ENCODE measurements at regions not wholly inside any gene's neighbourhood (a gene's known extent, or its start where the extent isn't known, plus 50 kb on each side); places are given as distances from the start of the nearest gene placed in this dataset.

GRCh38 chr13:112253631-112254030 lies 122.5 kb upstream of the SPACA7 start:
- Mint-ChIP-seq H3K4me3 (ENCODE audit: unreplicated experiment) (no peak overlapping the region), H3K9me3 (ENCODE audit: unreplicated experiment) (no peaks in the 10 kb centered on the region), H3K36me3 (ENCODE audit: insufficient read depth, unreplicated experiment) (no peaks in the 10 kb centered on the region), H3K4me1 (ENCODE audit: low read depth, unreplicated experiment) (no peaks in the 10 kb centered on the region), H3K27ac (ENCODE audit: unreplicated experiment) (no peak overlapping the region), H3K27me3 (ENCODE audit: insufficient read depth, unreplicated experiment) (peaks cover 48% of the 10 kb centered on the region)
- no peaks in the 10 kb centered on the region for H3K4me1 ChIP-seq
- ChIA-PET POLR2A (no interaction called here), CTCF (no interaction called here)
- peaks cover 1% of the 10 kb centered on the region for H3K27me3 ChIP-seq (replicated peaks; ENCODE audit: control insufficient read depth, insufficient read depth, low read length)
- no peaks in the 10 kb centered on the region for H3K9me3 ChIP-seq
- DNase-seq = no peak
- no peak overlapping the region for H3K4me3 ChIP-seq (ENCODE audit: low read depth, low read length)
- no peak for TF ChIP-seq CTCF (IDR thresholded peaks at IDR 0.05; ENCODE audit: insufficient read depth in 1 of 2, low read depth in 1 of 2, low read length in 1 of 2, severe bottlenecking in 1 of 2, unreplicated experiment in 1 of 2)
- H3K36me3 ChIP-seq (ENCODE audit: control insufficient read depth, insufficient read depth, low read length) = no peaks in the 10 kb centered on the region
- intact Hi-C loops (cut with micrococcal nuclease; ENCODE audit: unreplicated experiment) = no loop called here
- BruUV-seq (replicated peaks) = no TSS peak

DNA sequence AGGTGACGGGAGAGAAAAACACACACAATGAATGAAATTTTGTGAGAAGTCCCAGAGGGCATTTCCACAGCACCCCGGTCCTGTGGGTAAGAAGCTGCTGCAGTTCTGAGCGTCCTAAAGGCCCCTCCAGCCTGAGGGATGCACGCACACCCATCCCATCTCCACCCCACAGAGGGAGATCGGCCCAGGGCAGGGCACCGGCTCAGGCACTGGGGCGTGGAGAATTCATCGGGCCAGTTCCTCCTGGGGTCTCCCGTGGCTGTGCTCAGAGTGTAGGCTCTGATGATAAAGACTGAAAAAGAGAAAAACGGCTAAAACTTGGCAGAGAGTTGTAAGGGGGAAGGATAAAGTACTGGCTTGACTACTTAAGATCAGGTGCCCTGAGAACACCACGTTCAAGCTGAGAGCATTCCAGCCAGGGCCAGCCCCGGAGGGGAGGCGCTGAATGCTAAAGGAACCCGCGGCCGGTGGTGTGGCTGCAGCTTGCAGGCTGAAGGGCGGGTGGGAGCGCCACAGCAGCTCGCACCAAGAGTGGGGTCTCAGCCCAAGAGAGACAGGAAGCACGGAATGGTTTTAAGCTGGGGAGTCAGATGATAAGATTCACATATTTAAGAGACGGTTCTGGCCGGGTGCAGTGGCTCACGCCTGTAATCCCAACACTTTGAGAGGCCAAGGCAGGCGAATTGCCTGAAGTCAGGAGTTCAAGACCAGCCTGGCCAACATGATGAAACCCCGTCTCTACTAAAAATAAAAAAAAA lies 121.9 kb upstream of the SPACA7 start:
- no peaks in the 10 kb centered on the region for H3K9me3 Mint-ChIP-seq (ENCODE audit: unreplicated experiment)
- no peak for TF ChIP-seq CTCF (IDR thresholded peaks at IDR 0.05; ENCODE audit: insufficient read depth in 1 of 2, low read depth in 1 of 2, low read length in 1 of 2, severe bottlenecking in 1 of 2, unreplicated experiment in 1 of 2)
- Histone ChIP-seq H3K36me3 (ENCODE audit: control insufficient read depth, insufficient read depth, low read length) (no peaks in the 10 kb centered on the region), H3K4me3 (ENCODE audit: low read depth, low read length) (no peak overlapping the region), H3K9me3 (no peaks in the 10 kb centered on the region), H3K4me1 (no peaks in the 10 kb centered on the region), H3K27me3 (replicated peaks; ENCODE audit: control insufficient read depth, insufficient read depth, low read length) (peaks cover 1% of the 10 kb centered on the region)
- H3K36me3 Mint-ChIP-seq (ENCODE audit: insufficient read depth, unreplicated experiment) = no peaks in the 10 kb centered on the region
- intact Hi-C loops (cut with micrococcal nuclease; ENCODE audit: unreplicated experiment) = no loop called here
- H3K4me3 Mint-ChIP-seq (ENCODE audit: unreplicated experiment) = no peak overlapping the region
- H3K27ac Mint-ChIP-seq (ENCODE audit: unreplicated experiment) = no peak overlapping the region
- DNase-seq = no peak
- no peaks in the 10 kb centered on the region for H3K4me1 Mint-ChIP-seq (ENCODE audit: low read depth, unreplicated experiment)
- POLR2A ChIA-PET = interaction anchor here (0.6 kb wide), 1 partner anchor 57 kb away, joined by 5 read pairs; no protein-coding TSS in a partner anchor
- BruUV-seq (replicated peaks) = no TSS peak
- CTCF ChIA-PET = interaction anchor here (0.6 kb wide), 1 partner anchor 30 kb away, joined by 8 read pairs; no protein-coding TSS in a partner anchor
- peaks cover 53% of the 10 kb centered on the region for H3K27me3 Mint-ChIP-seq (ENCODE audit: insufficient read depth, unreplicated experiment)

GRCh38 chr13:112254900-112255299 lies 121.3 kb upstream of the SPACA7 start:
- no TSS peak for BruUV-seq (replicated peaks)
- no peaks in the 10 kb centered on the region for H3K4me1 Mint-ChIP-seq (ENCODE audit: low read depth, unreplicated experiment)
- POLR2A ChIA-PET = interaction anchor here (0.6 kb wide), 1 partner anchor 57 kb away, joined by 5 read pairs; no protein-coding TSS in a partner anchor
- no peaks in the 10 kb centered on the region for H3K36me3 Mint-ChIP-seq (ENCODE audit: insufficient read depth, unreplicated experiment)
- Histone ChIP-seq H3K9me3 (no peaks in the 10 kb centered on the region), H3K36me3 (ENCODE audit: control insufficient read depth, insufficient read depth, low read length) (no peaks in the 10 kb centered on the region), H3K4me1 (no peaks in the 10 kb centered on the region), H3K4me3 (ENCODE audit: low read depth, low read length) (no peak overlapping the region), H3K27me3 (replicated peaks; ENCODE audit: control insufficient read depth, insufficient read depth, low read length) (peaks cover 1% of the 10 kb centered on the region)
- no peak overlapping the region for H3K4me3 Mint-ChIP-seq (ENCODE audit: unreplicated experiment)
- DNase-seq = no peak
- intact Hi-C loops (cut with micrococcal nuclease; ENCODE audit: unreplicated experiment) = no loop called here
- CTCF ChIA-PET = interaction anchor here (0.6 kb wide), 1 partner anchor 31 kb away, joined by 8 read pairs; no protein-coding TSS in a partner anchor
- no peak overlapping the region for H3K27ac Mint-ChIP-seq (ENCODE audit: unreplicated experiment)
- H3K9me3 Mint-ChIP-seq (ENCODE audit: unreplicated experiment) = no peaks in the 10 kb centered on the region
- TF ChIP-seq CTCF (IDR thresholded peaks at IDR 0.05; ENCODE audit: insufficient read depth in 1 of 2, low read depth in 1 of 2, low read length in 1 of 2, severe bottlenecking in 1 of 2, unreplicated experiment in 1 of 2) = no peak
- peaks cover 56% of the 10 kb centered on the region for H3K27me3 Mint-ChIP-seq (ENCODE audit: insufficient read depth, unreplicated experiment)
